GM21447 (cell line): ENCODE measurements at regions not wholly inside any gene's neighbourhood (a gene's known extent, or its start where the extent isn't known, plus 50 kb on each side); places are given as distances from the start of the nearest gene placed in this dataset.
"Not testable (repeated sequence)": the region's sequence is repeated elsewhere in the genome, so short reads cannot be mapped to it uniquely, and the experiment has no call there.

Experiments used
- ATAC-seq: cut with Tn5 transposase; IDR thresholded peaks from one replicate; pipeline ENCODE4 v1.9.1; 2021; ENCODE audit not compliant: unreplicated experiment

GRCh38 chr4:103422467-103423219 is 224.5 kb upstream of the CENPE start:
- ATAC-seq: no peak

GRCh38 chr4:103415801-103416200 is 217.7 kb upstream of the CENPE start:
- ATAC-seq: no peak

- not testable (repeated sequence) for ATAC-seq
Observed at GRCh38 chr4:103412646-103413045, 214.5 kb upstream of the CENPE start.

- ATAC-seq: no peak
Observed at GRCh38 chr4:103410386-103410785, 212.2 kb upstream of the CENPE start.

- ATAC-seq: peak; percentile 79
Observed at GRCh38 chr4:103405415-103405814, 207.3 kb upstream of the CENPE start.

- ATAC-seq: no peak
Observed at GRCh38 chr4:103403619-103404018, 205.5 kb upstream of the CENPE start.

- ATAC-seq: no peak
Observed at GRCh38 chr4:103402198-103402597, 204.1 kb upstream of the CENPE start.

GRCh38 chr4:103400405-103400804 is 202.3 kb upstream of the CENPE start:
- peak; percentile 79 for ATAC-seq

- no peak for ATAC-seq
Observed at GRCh38 chr4:103397541-103397940, 199.4 kb upstream of the CENPE start.

GRCh38 chr4:103387508-103388011 is 189.4 kb upstream of the CENPE start:
- ATAC-seq: not testable (repeated sequence)

- ATAC-seq: not testable (repeated sequence)
Observed at GRCh38 chr4:103385565-103385964, 187.4 kb upstream of the CENPE start.

GRCh38 chr4:103375278-103375677 is 177.1 kb upstream of the CENPE start:
- no peak for ATAC-seq

GRCh38 chr4:103374758-103375157 is 176.6 kb upstream of the CENPE start:
- no peak for ATAC-seq

- ATAC-seq: no peak
Observed at GRCh38 chr4:103374306-103374705, 176.2 kb upstream of the CENPE start.

- ATAC-seq: no peak
Observed at GRCh38 chr4:103372002-103372558, 173.9 kb upstream of the CENPE start.

- no peak for ATAC-seq
Observed at GRCh38 chr4:103370336-103370735, 172.2 kb upstream of the CENPE start.

GRCh38 chr4:103365285-103365684 is 167.1 kb upstream of the CENPE start:
- no peak for ATAC-seq

- no peak for ATAC-seq
Observed at GRCh38 chr4:103364083-103364482, 165.9 kb upstream of the CENPE start.

GRCh38 chr4:103361926-103362325 is 163.8 kb upstream of the CENPE start:
- no peak for ATAC-seq

GRCh38 chr4:103359900-103360299 is 161.8 kb upstream of the CENPE start:
- ATAC-seq: no peak

GRCh38 chr4:103354006-103354405 is 155.9 kb upstream of the CENPE start:
- ATAC-seq: no peak

- ATAC-seq: no peak
Observed at GRCh38 chr4:103329642-103330041, 131.5 kb upstream of the CENPE start.

GRCh38 chr4:103324811-103325210 is 126.7 kb upstream of the CENPE start:
- no peak for ATAC-seq
